HCT116 (cell line): ENCODE measurements at regions not wholly inside any gene's neighbourhood (a gene's known extent, or its start where the extent isn't known, plus 50 kb on each side); places are given as distances from the start of the nearest gene placed in this dataset.

ENCODE experiments used
- ATAC-seq: fragments of 200-7000 bp; cut with Tn5 transposase; 2 replicates; pipeline ENCODE4 v1.9.1; 2020; ENCODE audit warnings: mild to moderate bottlenecking, moderate library complexity
- BruUV-seq: library from RNA; stranded (reverse); fragments of 400-500 nt; replicated peaks from 2 replicates; lab custom pipeline; 2021; lab: Mats Ljungman, UMichigan
- CTCF ChIA-PET: fragments of 300-600 bp; sonication (Branson Sonifier 250); formaldehyde crosslinking; loops from one replicate; lab custom pipeline; 2021; ENCODE audit warnings: antibody characterized with exemption; lab: Charles Lee
- POLR2A ChIA-PET: fragments of 300-600, 350-600 bp; sonication (Branson Sonifier 250); formaldehyde crosslinking; loops from one replicate; lab custom pipeline; 2021; ENCODE audit warnings: antibody characterized with exemption; lab: Charles Lee
- RAD21 ChIA-PET, 2 experiments: fragments of 300-600 bp; sonication (Branson Sonifier 250); formaldehyde crosslinking; loops; one replicate each; lab custom pipeline; 2023; ENCODE audit warnings: low total read pairs in 2 of 2; ENCODE audit not compliant: uncharacterized antibody in 2 of 2, unreplicated experiment in 2 of 2, low non-redundant PET in 1 of 2; lab: Charles Lee
- DNase-seq: peaks from one replicate; pipeline ENCODE4 v3.0.0-alpha.2; 2010; ENCODE audit warnings: low read depth, low spot score
- H2AFZ ChIP-seq: fragments of 200-600 bp; shearing (Covaris generic), sonication (generic); 2 replicates; pipeline ENCODE4 v1.6.1; 2017; ENCODE audit warnings: low read depth, mixed run types, mixed read lengths, antibody characterized with exemption, low read length; ENCODE audit not compliant: poor library complexity, severe bottlenecking
- H3K27ac ChIP-seq: 2 replicates; pipeline ENCODE4 v1.5.1; 2012; ENCODE audit warnings: low read depth, low read length
- H3K27me3 ChIP-seq: fragments of 200-600 bp; sonication (generic); 2 replicates; pipeline ENCODE4 v1.6.1; 2016; ENCODE audit warnings: mixed run types, low read length, mixed read lengths; ENCODE audit not compliant: insufficient read depth
- H3K36me3 ChIP-seq, 2 experiments: fragments of 200-500 bp in 1 of 2; fragments of 200-600 bp in 1 of 2; sonication (Bioruptor generic) in 1 of 2; sonication (generic) in 1 of 2; 2 replicates each; pipeline versions ENCODE4 v1.5.1 to v1.6.1; 2014 to 2016; ENCODE audit warnings: low read length in 2 of 2, inconsistent platforms in 1 of 2, mixed read lengths in 1 of 2, mixed run types in 1 of 2; ENCODE audit not compliant: insufficient read depth in 2 of 2, control insufficient read depth in 1 of 2
- H3K4me1 ChIP-seq, 2 experiments: fragments of 200-600 bp in 1 of 2; sonication (generic) in 1 of 2; 2 replicates each; pipeline versions ENCODE4 v1.5.1 to v1.6.1; 2012 to 2017; ENCODE audit warnings: low read length in 2 of 2, inconsistent platforms in 1 of 2, mild to moderate bottlenecking in 1 of 2, mixed read lengths in 1 of 2, mixed run types in 1 of 2, moderate library complexity in 1 of 2; ENCODE audit not compliant: insufficient read depth in 2 of 2, control insufficient read depth in 1 of 2
- H3K4me2 ChIP-seq: fragments of 200-600 bp; sonication (generic); 2 replicates; pipeline ENCODE4 v1.6.1; 2017; ENCODE audit warnings: mixed run types, low read length, mixed read lengths
- H3K4me3 ChIP-seq, 2 experiments: fragments of 200-600 bp in 1 of 2; sonication (generic) in 1 of 2; replicated peaks in 1 of 2; 2 replicates each; pipeline ENCODE4 v1.5.1; 2011 to 2016; ENCODE audit warnings: low read length in 2 of 2, control low read depth in 1 of 2, low read depth in 1 of 2, mild to moderate bottlenecking in 1 of 2, mixed read lengths in 1 of 2, mixed run types in 1 of 2
- H3K79me2 ChIP-seq: fragments of 200-600 bp; sonication (generic); 2 replicates; pipeline ENCODE4 v1.6.1; 2017; ENCODE audit warnings: mild to moderate bottlenecking, mixed run types, low read length, moderate library complexity, mixed read lengths; ENCODE audit not compliant: insufficient read depth
- H3K9ac ChIP-seq: fragments of 200-600 bp; sonication (generic); 2 replicates; pipeline ENCODE4 v1.6.1; 2016; ENCODE audit warnings: low read length, mixed read lengths
- H3K9me2 ChIP-seq: fragments of 200-600 bp; sonication (generic), shearing (Covaris generic); 2 replicates; pipeline ENCODE4 v1.6.1; 2017; ENCODE audit warnings: mixed run types, mild to moderate bottlenecking, moderate library complexity; ENCODE audit not compliant: insufficient read depth
- H3K9me3 ChIP-seq, 2 experiments: fragments of 200-500 bp in 1 of 2; fragments of 200-600 bp in 1 of 2; sonication (Bioruptor generic) in 1 of 2; sonication (generic) in 1 of 2; 2 replicates each; pipeline ENCODE4 v1.6.1; 2014 to 2017; ENCODE audit warnings: low read length in 2 of 2, mixed read lengths in 2 of 2, inconsistent platforms in 1 of 2, low read depth in 1 of 2, mild to moderate bottlenecking in 1 of 2, mixed run types in 1 of 2, moderate library complexity in 1 of 2; ENCODE audit not compliant: control insufficient read depth in 1 of 2, insufficient read depth in 1 of 2
- H4K20me1 ChIP-seq: fragments of 200-600 bp; sonication (generic), shearing (Covaris generic); 2 replicates; pipeline ENCODE4 v1.6.1; 2017; ENCODE audit warnings: mixed run types, mild to moderate bottlenecking, moderate library complexity; ENCODE audit not compliant: insufficient read depth
- CBX3 ChIP-seq: IDR thresholded peaks from 2 replicates; pipeline ENCODE4 v1.6.1; 2012; ENCODE audit warnings: low read depth
- CEBPB ChIP-seq: IDR thresholded peaks from 2 replicates; pipeline ENCODE4 v1.6.1; 2012; ENCODE audit warnings: low read depth
- EGR1 ChIP-seq: IDR thresholded peaks from 2 replicates; pipeline ENCODE4 v1.6.1; 2012; ENCODE audit warnings: low read depth
- ELF1 ChIP-seq: IDR thresholded peaks from 2 replicates; pipeline ENCODE4 v1.6.1; 2012; ENCODE audit warnings: low read depth, borderline replicate concordance
- EZH2 ChIP-seq: fragments of 200-600 bp; sonication (generic); IDR thresholded peaks from 2 replicates; pipeline ENCODE4 v1.6.1; 2017; ENCODE audit warnings: antibody characterized with exemption, mixed run types
- EZH2phosphoT487 ChIP-seq: fragments of 200-600 bp; IDR thresholded peaks from 2 replicates; pipeline ENCODE4 v1.6.1; 2018; ENCODE audit warnings: antibody characterized with exemption, borderline replicate concordance
- JUND ChIP-seq: IDR thresholded peaks from 2 replicates; pipeline ENCODE4 v1.6.1; 2012
- POLR2A ChIP-seq: IDR thresholded peaks from 2 replicates; pipeline ENCODE4 v1.7.0; 2011; ENCODE audit warnings: borderline replicate concordance; ENCODE audit not compliant: insufficient read depth, insufficient read length; ENCODE audit errors: extremely low read depth
- POLR2AphosphoS5 ChIP-seq: IDR thresholded peaks from 2 replicates; pipeline ENCODE4 v1.6.1; 2011; ENCODE audit warnings: mild to moderate bottlenecking, low read depth, low read length, moderate library complexity
- RAD21 ChIP-seq: IDR thresholded peaks from 2 replicates; pipeline ENCODE4 v1.6.1; 2012; ENCODE audit warnings: low read depth, mild to moderate bottlenecking
- SIN3A ChIP-seq: IDR thresholded peaks from 2 replicates; pipeline ENCODE4 v1.6.1; 2012; ENCODE audit warnings: low read depth
- SP1 ChIP-seq: IDR thresholded peaks from 2 replicates; pipeline ENCODE4 v1.6.1; 2012; ENCODE audit warnings: low read depth
- SRF ChIP-seq: IDR thresholded peaks from 2 replicates; pipeline ENCODE4 v1.6.1; 2012; ENCODE audit warnings: low read depth
- TCF7L2 ChIP-seq: IDR thresholded peaks from 2 replicates; pipeline ENCODE4 v1.7.0; 2011; ENCODE audit warnings: borderline replicate concordance, inconsistent platforms; ENCODE audit not compliant: insufficient read depth, insufficient read length; ENCODE audit errors: extremely low read depth
- ZFX ChIP-seq: fragments of 450-650 bp; IDR thresholded peaks from 2 replicates; pipeline ENCODE4 v1.6.1; 2017
- ZNF274 ChIP-seq: fragments of 200-500 bp; sonication (Bioruptor generic); IDR thresholded peaks from 2 replicates; pipeline ENCODE4 v1.6.1; 2014; ENCODE audit warnings: mild to moderate bottlenecking, low read depth, low read length, inconsistent platforms
- intact Hi-C: fragments of 100-400 bp; cut with micrococcal nuclease; formaldehyde crosslinking; loops from 2 replicates; pipeline ENCODE4 v1.10.0; 2022
- TF ChIP-seq, protein P1 (sequence below): IDR thresholded peaks from 2 replicates; pipeline ENCODE4 v1.6.1; 2011; ENCODE audit warnings: mild to moderate bottlenecking, low read length, moderate library complexity; ENCODE audit not compliant: insufficient replicate concordance; ENCODE audit errors: extremely low read depth
- TF ChIP-seq, protein P2 (sequence below): IDR thresholded peaks from 2 replicates; pipeline ENCODE4 v1.6.1; 2012
- TF ChIP-seq, protein P3 (sequence below): IDR thresholded peaks from 2 replicates; pipeline ENCODE4 v1.6.1; 2012

DNA sequence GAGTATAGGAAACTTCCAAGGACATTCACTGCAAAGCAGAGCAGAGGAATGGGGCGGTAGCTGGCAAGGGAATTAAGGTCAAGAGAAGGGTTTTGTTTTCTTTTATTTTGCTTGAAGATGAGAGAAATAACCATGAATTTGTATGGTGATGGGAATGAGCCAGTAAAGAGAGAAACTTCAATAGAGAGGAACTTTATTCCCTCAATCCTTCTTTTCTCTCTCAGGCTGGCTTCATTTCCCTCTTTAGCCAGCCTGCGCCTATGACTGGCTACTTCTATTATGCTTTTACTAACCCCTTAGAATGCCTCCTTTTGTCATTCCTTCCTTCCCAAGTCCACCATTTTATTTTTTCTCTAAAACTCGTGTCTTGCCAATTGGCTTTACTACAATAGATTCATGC lies 101.4 kb upstream of the CEP85L start:
- POLR2A ChIA-PET = no interaction called here
- Histone ChIP-seq H3K9me3 (no peaks in the 10 kb centered on the region), H3K9me2 (no peaks in the 10 kb centered on the region), H3K27me3 (no peaks in the 10 kb centered on the region), H3K79me2 (no peaks in the 10 kb centered on the region), H3K27ac (no peak overlapping the region), H3K4me3 (no peak overlapping the region), H3K36me3 (no peaks in the 10 kb centered on the region), H4K20me1 (no peaks in the 10 kb centered on the region), H3K9ac (no peak overlapping the region), H2AFZ (no peak overlapping the region), H3K4me1 (no peaks in the 10 kb centered on the region), H3K4me2 (no peak overlapping the region)
- no TSS peak for BruUV-seq
- DNase-seq (no peak), ATAC-seq (no peak)
- intact Hi-C loops = no loop called here
- TF ChIP-seq ELF1 = no peak
- TF ChIP-seq, protein P1, sequence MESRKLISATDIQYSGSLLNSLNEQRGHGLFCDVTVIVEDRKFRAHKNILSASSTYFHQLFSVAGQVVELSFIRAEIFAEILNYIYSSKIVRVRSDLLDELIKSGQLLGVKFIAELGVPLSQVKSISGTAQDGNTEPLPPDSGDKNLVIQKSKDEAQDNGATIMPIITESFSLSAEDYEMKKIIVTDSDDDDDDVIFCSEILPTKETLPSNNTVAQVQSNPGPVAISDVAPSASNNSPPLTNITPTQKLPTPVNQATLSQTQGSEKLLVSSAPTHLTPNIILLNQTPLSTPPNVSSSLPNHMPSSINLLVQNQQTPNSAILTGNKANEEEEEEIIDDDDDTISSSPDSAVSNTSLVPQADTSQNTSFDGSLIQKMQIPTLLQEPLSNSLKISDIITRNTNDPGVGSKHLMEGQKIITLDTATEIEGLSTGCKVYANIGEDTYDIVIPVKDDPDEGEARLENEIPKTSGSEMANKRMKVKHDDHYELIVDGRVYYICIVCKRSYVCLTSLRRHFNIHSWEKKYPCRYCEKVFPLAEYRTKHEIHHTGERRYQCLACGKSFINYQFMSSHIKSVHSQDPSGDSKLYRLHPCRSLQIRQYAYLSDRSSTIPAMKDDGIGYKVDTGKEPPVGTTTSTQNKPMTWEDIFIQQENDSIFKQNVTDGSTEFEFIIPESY = no peak
- TF ChIP-seq, protein P2, sequence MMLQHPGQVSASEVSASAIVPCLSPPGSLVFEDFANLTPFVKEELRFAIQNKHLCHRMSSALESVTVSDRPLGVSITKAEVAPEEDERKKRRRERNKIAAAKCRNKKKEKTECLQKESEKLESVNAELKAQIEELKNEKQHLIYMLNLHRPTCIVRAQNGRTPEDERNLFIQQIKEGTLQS = no peak
- TF ChIP-seq JUND = no peak
- TF ChIP-seq CEBPB = no peak
- no peak for TF ChIP-seq ZFX
- no peak for TF ChIP-seq SIN3A
- TF ChIP-seq SP1 = no peak
- TF ChIP-seq RAD21 = no peak
- TF ChIP-seq EGR1 = no peak
- no peak for TF ChIP-seq SRF
- TF ChIP-seq EZH2 = no peak
- no peak for TF ChIP-seq ZNF274
- no peak for TF ChIP-seq EZH2phosphoT487
- no peak for TF ChIP-seq POLR2A
- no peak for TF ChIP-seq POLR2AphosphoS5
- TF ChIP-seq CBX3 = no peak
- TF ChIP-seq TCF7L2 = no peak
- TF ChIP-seq, protein P3, sequence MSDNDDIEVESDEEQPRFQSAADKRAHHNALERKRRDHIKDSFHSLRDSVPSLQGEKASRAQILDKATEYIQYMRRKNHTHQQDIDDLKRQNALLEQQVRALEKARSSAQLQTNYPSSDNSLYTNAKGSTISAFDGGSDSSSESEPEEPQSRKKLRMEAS = no peak
- CTCF ChIA-PET = no interaction called here
- RAD21 ChIA-PET = no interaction called here
